ENCODE measurements at regions not wholly inside any gene's neighbourhood (a gene's known extent, or its start where the extent isn't known, plus 50 kb on each side); places are given as distances from the start of the nearest gene placed in this dataset.
"Not testable (repeated sequence)": the region's sequence is repeated elsewhere in the genome, so short reads cannot be mapped to it uniquely, and the experiment has no call there.

- in situ Hi-C loops (cut with HindIII; ENCODE audit: low sequenced_read_pairs): no loop called here
Observed at GRCh38 chr2:34523958-34524514, 924.9 kb upstream of the FAM98A start.

GRCh38 chr2:34519659-34520058 is 920.6 kb upstream of the FAM98A start:
- in situ Hi-C loops (cut with HindIII; ENCODE audit: low sequenced_read_pairs): no loop called here

- in situ Hi-C loops (cut with HindIII; ENCODE audit: low sequenced_read_pairs): no loop called here
Observed at GRCh38 chr2:34498561-34498960, 899.5 kb upstream of the FAM98A start.

GRCh38 chr2:34494192-34494591 is 895.1 kb upstream of the FAM98A start:
- in situ Hi-C loops (cut with HindIII; ENCODE audit: low sequenced_read_pairs): not testable (repeated sequence)

GRCh38 chr2:34492561-34493455 is 893.7 kb upstream of the FAM98A start:
- in situ Hi-C loops (cut with HindIII; ENCODE audit: low sequenced_read_pairs): no loop called here

- in situ Hi-C loops (cut with HindIII; ENCODE audit: low sequenced_read_pairs): no loop called here
Observed at GRCh38 chr2:34486965-34487364, 887.9 kb upstream of the FAM98A start.

- in situ Hi-C loops (cut with HindIII; ENCODE audit: low sequenced_read_pairs): no loop called here
Observed at GRCh38 chr2:34481542-34481941, 882.4 kb upstream of the FAM98A start.

GRCh38 chr2:34480366-34480765 is 881.3 kb upstream of the FAM98A start:
- in situ Hi-C loops (cut with HindIII; ENCODE audit: low sequenced_read_pairs): no loop called here

GRCh38 chr2:34475156-34475555 is 876.1 kb upstream of the FAM98A start:
- in situ Hi-C loops (cut with HindIII; ENCODE audit: low sequenced_read_pairs): no loop called here

- in situ Hi-C loops (cut with HindIII; ENCODE audit: low sequenced_read_pairs): no loop called here
Observed at GRCh38 chr2:34474646-34475045, 875.5 kb upstream of the FAM98A start.

GRCh38 chr2:34447097-34447496 is 848.0 kb upstream of the FAM98A start:
- in situ Hi-C loops (cut with HindIII; ENCODE audit: low sequenced_read_pairs): no loop called here

- in situ Hi-C loops (cut with HindIII; ENCODE audit: low sequenced_read_pairs): no loop called here
Observed at GRCh38 chr2:34423301-34423700, 824.2 kb upstream of the FAM98A start.

GRCh38 chr2:34419856-34420255 is 820.8 kb upstream of the FAM98A start:
- in situ Hi-C loops (cut with HindIII; ENCODE audit: low sequenced_read_pairs): no loop called here

GRCh38 chr2:34416856-34417255 is 817.8 kb upstream of the FAM98A start:
- in situ Hi-C loops (cut with HindIII; ENCODE audit: low sequenced_read_pairs): no loop called here

GRCh38 chr2:34414856-34415255 is 815.8 kb upstream of the FAM98A start:
- in situ Hi-C loops (cut with HindIII; ENCODE audit: low sequenced_read_pairs): no loop called here

- in situ Hi-C loops (cut with HindIII; ENCODE audit: low sequenced_read_pairs): no loop called here
Observed at GRCh38 chr2:34408100-34408499, 809.0 kb upstream of the FAM98A start.

- in situ Hi-C loops (cut with HindIII; ENCODE audit: low sequenced_read_pairs): no loop called here
Observed at GRCh38 chr2:34403512-34403911, 804.4 kb upstream of the FAM98A start.

- in situ Hi-C loops (cut with HindIII; ENCODE audit: low sequenced_read_pairs): no loop called here
Observed at GRCh38 chr2:34402376-34402775, 803.3 kb upstream of the FAM98A start.

- in situ Hi-C loops (cut with HindIII; ENCODE audit: low sequenced_read_pairs): no loop called here
Observed at GRCh38 chr2:34401186-34401585, 802.1 kb upstream of the FAM98A start.

GRCh38 chr2:34388446-34388845 is 789.3 kb upstream of the FAM98A start:
- in situ Hi-C loops (cut with HindIII; ENCODE audit: low sequenced_read_pairs): no loop called here

GRCh38 chr2:34387536-34387935 is 788.4 kb upstream of the FAM98A start:
- in situ Hi-C loops (cut with HindIII; ENCODE audit: low sequenced_read_pairs): no loop called here

- in situ Hi-C loops (cut with HindIII; ENCODE audit: low sequenced_read_pairs): no loop called here
Observed at GRCh38 chr2:34379586-34379985, 780.5 kb upstream of the FAM98A start.

Measured in DLD1 (cell line).